Aorta (tissue), 5 donors: ENCODE measurements at regions not wholly inside any gene's neighbourhood (a gene's known extent, or its start where the extent isn't known, plus 50 kb on each side); places are given as distances from the start of the nearest gene placed in this dataset.

Source experiments
- ATAC-seq: fragments of 200-7000 bp; cut with Tn5 transposase; one replicate; pipeline ENCODE4 v1.9.1; 2022; ENCODE audit warnings: moderate library complexity; ENCODE audit not compliant: low FRiP score
- DNase-seq, 2 donors: peaks; one replicate each; pipeline ENCODE4 v3.0.0-alpha.2; 2020
- H3K27ac ChIP-seq, 2 donors: one replicate each; pipeline ENCODE4 v1.5.1; 2013; ENCODE audit warnings: low read length in 2 of 2, mild to moderate bottlenecking in 2 of 2, moderate library complexity in 2 of 2, control low read depth in 1 of 2, inconsistent platforms in 1 of 2, low read depth in 1 of 2
- H3K27me3 ChIP-seq, 2 donors: one replicate each; pipeline ENCODE4 v1.6.1; 2013; ENCODE audit warnings: control low read depth in 1 of 2, low read length in 1 of 2, mild to moderate bottlenecking in 1 of 2, moderate library complexity in 1 of 2; ENCODE audit not compliant: insufficient read depth in 2 of 2, control insufficient read depth in 1 of 2
- H3K36me3 ChIP-seq, 2 donors: one replicate each; pipeline ENCODE4 v1.6.1; 2013; ENCODE audit warnings: control low read depth in 1 of 2, low read length in 1 of 2, mild to moderate bottlenecking in 1 of 2; ENCODE audit not compliant: insufficient read depth in 2 of 2, control insufficient read depth in 1 of 2
- H3K4me1 ChIP-seq, 2 donors: one replicate each; pipeline ENCODE4 v1.6.1; 2013; ENCODE audit warnings: low read length in 2 of 2, control low read depth in 1 of 2, mild to moderate bottlenecking in 1 of 2, moderate library complexity in 1 of 2; ENCODE audit not compliant: insufficient read depth in 2 of 2, control insufficient read depth in 1 of 2
- H3K4me3 ChIP-seq, 2 donors: one replicate each; pipeline ENCODE4 v1.5.1; 2013; ENCODE audit warnings: low read length in 2 of 2, control low read depth in 1 of 2, mild to moderate bottlenecking in 1 of 2
- H3K9me3 ChIP-seq: one replicate; pipeline ENCODE4 v1.6.1; 2013; ENCODE audit warnings: mild to moderate bottlenecking, low read length; ENCODE audit not compliant: control insufficient read depth
- WGBS, 2 donors: extraction: QIAGEN DNeasy Blood & Tissue Kit; methylation state at CpG; one replicate each; pipeline ENCODE4 v1.1.7; 2013; 5-methylcytosine and 5-hydroxymethylcytosine counted together
- intact Hi-C, 2 donors: fragments of 100-400 bp; cut with DNase I; formaldehyde crosslinking; loops; one replicate each; pipeline versions ENCODE4 v1.14.2 to v1.15.0; 2022
- donor health status: healthy with polysubstance abuse.
- donor health status: Bipolar disorder and iron deficiency.
- donor health status: DM: no; HTN: no; CAD: no.
- donor health status: DM: no; HTN: no; CAD: no.
- donor health status: DM: yes; HTN: yes; CAD: no.

DNA sequence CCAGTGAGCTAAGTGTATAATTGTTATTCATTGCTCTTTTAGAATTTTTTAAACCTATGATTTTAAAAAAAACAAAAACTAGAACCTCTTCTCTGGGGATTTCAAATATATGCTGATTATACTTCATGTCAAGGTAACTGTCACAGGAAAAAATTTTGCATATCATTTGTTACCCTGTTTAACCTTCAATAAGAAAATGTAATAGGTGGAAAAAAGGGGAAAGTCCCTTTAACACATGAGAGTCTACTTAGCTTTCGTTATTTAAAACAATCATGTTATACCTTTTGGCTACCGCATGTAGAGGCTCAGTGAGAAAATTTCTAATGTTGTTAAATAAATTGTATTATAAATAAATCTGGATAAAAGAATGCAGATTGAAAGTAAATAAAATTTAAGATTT is 190.1 kb upstream of the AKR1E2 start:
- H3K27me3 ChIP-seq: no peaks in the 10 kb centered on the region
- ATAC-seq: no peak
- no peak for DNase-seq
- WGBS, 2 donors: 89 to 97% methylated on average over 2 of the region's 2 CpGs
- no peak overlapping the region for H3K27ac ChIP-seq
- intact Hi-C loops: no loop called here
- H3K36me3 ChIP-seq: no peaks in the 10 kb centered on the region
- no peak overlapping the region for H3K4me3 ChIP-seq
- H3K4me1 ChIP-seq: no peaks in the 10 kb centered on the region
- H3K9me3 ChIP-seq: no peaks in the 10 kb centered on the region

DNA sequence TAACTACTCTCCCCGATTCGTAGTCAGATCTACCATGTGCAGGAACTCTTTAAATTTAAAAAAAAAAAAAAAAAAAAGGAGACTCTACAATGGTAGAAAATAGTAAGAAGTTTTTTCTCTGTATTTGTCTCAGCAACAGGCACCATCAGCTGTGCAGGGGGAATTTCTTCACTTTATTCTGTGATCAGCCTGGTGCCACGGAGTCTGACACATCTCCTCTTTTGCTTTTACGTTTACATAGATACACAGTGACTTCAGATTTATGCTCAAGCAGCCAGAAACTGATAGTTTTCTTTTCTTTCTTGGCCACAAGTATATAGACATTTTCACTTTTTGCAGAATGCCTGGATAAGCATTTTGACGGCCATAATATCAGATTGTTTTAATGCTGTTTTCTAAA is 190.6 kb upstream of the AKR1E2 start:
- DNase-seq: no peak

DNA sequence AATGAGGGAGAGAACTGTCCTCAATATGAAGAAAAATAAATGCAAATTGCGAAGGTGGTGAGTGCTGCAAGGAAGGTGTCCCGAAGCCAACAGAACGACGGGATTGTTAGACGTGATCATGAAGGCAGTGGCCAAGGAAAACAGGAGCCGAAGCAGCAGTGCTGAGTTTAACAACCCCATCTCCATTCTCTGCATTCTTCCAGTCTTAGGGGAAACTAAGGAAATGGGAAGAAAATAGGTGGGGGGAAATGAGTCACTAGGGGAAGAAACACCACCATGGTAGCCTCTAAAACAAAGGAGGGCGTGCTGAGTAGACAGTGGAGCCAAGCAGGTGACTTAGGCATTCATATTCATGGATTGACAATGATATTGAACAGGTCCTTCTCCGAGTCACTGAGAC is 192.2 kb upstream of the AKR1E2 start:
- H3K9me3 ChIP-seq: no peaks in the 10 kb centered on the region
- ATAC-seq: no peak
- no peaks in the 10 kb centered on the region for H3K36me3 ChIP-seq
- H3K27ac ChIP-seq: no peak overlapping the region
- H3K4me1 ChIP-seq: no peaks in the 10 kb centered on the region
- no peaks in the 10 kb centered on the region for H3K27me3 ChIP-seq
- H3K4me3 ChIP-seq: no peak overlapping the region
- intact Hi-C loops: no loop called here
- no peak for DNase-seq
- WGBS, 2 donors: 42 to 47% methylated on average over 8 of the region's 8 CpGs

More for the DNA sequence above, 190.6 kb upstream of the AKR1E2 start:
- intact Hi-C loops: no loop called here
- no peak overlapping the region for H3K4me3 ChIP-seq
- H3K9me3 ChIP-seq: no peaks in the 10 kb centered on the region
- H3K27ac ChIP-seq: no peak overlapping the region
- 53 to 58% methylated on average over 5 of the region's 5 CpGs for WGBS, 2 donors
- no peaks in the 10 kb centered on the region for H3K36me3 ChIP-seq
- H3K4me1 ChIP-seq: no peaks in the 10 kb centered on the region
- ATAC-seq: no peak
- no peaks in the 10 kb centered on the region for H3K27me3 ChIP-seq

DNA sequence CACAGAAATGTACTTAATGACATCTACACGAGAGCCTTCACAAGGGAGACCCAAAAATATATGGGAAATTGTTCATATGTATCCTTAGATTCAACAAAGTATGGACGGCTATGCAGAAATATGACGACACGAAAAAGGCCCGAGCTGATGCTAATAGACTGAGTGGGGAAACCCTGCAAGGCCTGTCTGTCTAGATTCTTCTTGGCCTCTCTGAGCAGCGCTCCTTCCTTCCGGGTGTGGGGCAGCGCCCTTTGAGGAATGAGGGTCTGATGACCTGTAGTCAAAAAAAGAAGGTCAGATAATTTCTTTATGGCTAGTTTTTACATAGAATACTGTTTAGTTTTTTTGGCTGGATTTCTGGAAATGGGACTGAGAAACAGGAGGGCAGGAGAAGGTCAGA is 192.8 kb upstream of the AKR1E2 start:
- H3K4me1 ChIP-seq: no peaks in the 10 kb centered on the region
- H3K36me3 ChIP-seq: no peaks in the 10 kb centered on the region
- H3K4me3 ChIP-seq: no peak overlapping the region
- H3K9me3 ChIP-seq: no peaks in the 10 kb centered on the region
- WGBS, 2 donors: 80 to 87% methylated on average over 8 of the region's 8 CpGs
- DNase-seq (no peak), ATAC-seq (no peak)
- H3K27me3 ChIP-seq: no peaks in the 10 kb centered on the region
- intact Hi-C loops: no loop called here
- no peak overlapping the region for H3K27ac ChIP-seq

- Histone ChIP-seq H3K27me3 (no peaks in the 10 kb centered on the region), H3K4me1 (no peaks in the 10 kb centered on the region), H3K9me3 (no peaks in the 10 kb centered on the region), H3K27ac (no peak overlapping the region), H3K36me3 (no peaks in the 10 kb centered on the region), H3K4me3 (no peak overlapping the region)
- DNase-seq (no peak), ATAC-seq (no peak)
- intact Hi-C loops: no loop called here
- WGBS, 2 donors: 91 to 93% methylated on average over 5 of the region's 5 CpGs
These were observed 193.2 kb upstream of the AKR1E2 start for GRCh38 chr10:4632757-4633156.

DNA sequence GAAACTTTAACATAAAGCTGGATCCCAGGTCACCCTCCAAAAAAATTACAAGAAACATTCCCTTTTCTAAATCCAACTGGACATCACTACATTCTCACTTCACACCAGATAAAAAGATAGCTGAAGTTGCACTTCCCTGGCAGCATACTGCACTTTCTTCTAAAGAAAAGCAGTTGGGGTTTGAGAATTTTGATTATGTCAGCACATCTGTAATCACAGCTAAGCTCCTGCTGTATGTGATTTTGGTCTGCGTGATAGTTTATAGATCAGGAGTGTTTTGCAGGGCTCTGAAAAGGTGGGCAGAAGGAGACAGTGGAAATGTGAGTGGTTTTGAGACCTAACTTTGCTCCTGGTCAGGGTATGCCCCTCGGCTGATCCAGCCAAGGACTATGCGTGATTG is 199.1 kb upstream of the AKR1E2 start:
- Histone ChIP-seq H3K27ac (no peak overlapping the region), H3K4me1 (no peaks in the 10 kb centered on the region), H3K27me3 (no peaks in the 10 kb centered on the region), H3K9me3 (no peaks in the 10 kb centered on the region), H3K4me3 (no peak overlapping the region), H3K36me3 (no peaks in the 10 kb centered on the region)
- 97% methylated on average over 3 of the region's 3 CpGs for WGBS, 2 donors
- ATAC-seq (no peak), DNase-seq (no peak)
- intact Hi-C loops: no loop called here

GRCh38 chr10:4623757-4624420 is 202.1 kb upstream of the AKR1E2 start:
- Histone ChIP-seq H3K9me3 (no peaks in the 10 kb centered on the region), H3K4me1 (no peaks in the 10 kb centered on the region), H3K27me3 (no peaks in the 10 kb centered on the region), H3K4me3 (no peak overlapping the region), H3K36me3 (no peaks in the 10 kb centered on the region), H3K27ac (no peak overlapping the region)
- intact Hi-C loops: no loop called here
- ATAC-seq: no peak
- 96 to 100% methylated on average over 1 of the region's 1 CpG for WGBS, 2 donors
- no peak for DNase-seq

DNA sequence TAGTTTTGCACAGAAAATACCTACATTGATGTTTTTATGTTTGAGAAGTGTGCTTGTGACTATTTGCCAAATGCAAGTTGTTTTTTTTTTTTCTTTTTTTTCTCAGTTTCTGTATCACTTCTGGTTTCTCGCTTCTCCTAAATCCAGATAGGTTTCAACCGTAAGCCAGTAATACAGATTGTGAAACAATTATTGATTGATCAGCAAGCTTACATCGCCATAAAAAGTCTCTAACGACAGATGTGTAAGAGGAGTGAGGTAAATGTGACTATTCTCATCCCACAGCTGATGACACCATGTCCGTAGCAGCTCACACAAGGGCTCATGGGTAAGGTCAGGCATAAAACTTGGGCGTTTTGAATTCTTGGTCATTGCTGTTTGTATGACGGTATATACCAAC is 202.8 kb upstream of the AKR1E2 start:
- no peaks in the 10 kb centered on the region for H3K27me3 ChIP-seq
- no peaks in the 10 kb centered on the region for H3K9me3 ChIP-seq
- no peaks in the 10 kb centered on the region for H3K4me1 ChIP-seq
- DNase-seq (no peak), ATAC-seq (no peak)
- H3K36me3 ChIP-seq: no peaks in the 10 kb centered on the region
- WGBS, 2 donors: 93 to 95% methylated on average over 7 of the region's 7 CpGs
- H3K4me3 ChIP-seq: no peak overlapping the region
- intact Hi-C loops: no loop called here
- no peak overlapping the region for H3K27ac ChIP-seq

GRCh38 chr10:4622384-4622783 is 203.6 kb upstream of the AKR1E2 start:
- intact Hi-C loops: no loop called here
- Histone ChIP-seq H3K27me3 (no peaks in the 10 kb centered on the region), H3K4me3 (no peak overlapping the region), H3K27ac (no peak overlapping the region), H3K36me3 (no peaks in the 10 kb centered on the region), H3K4me1 (no peaks in the 10 kb centered on the region), H3K9me3 (no peaks in the 10 kb centered on the region)
- ATAC-seq: no peak
- no peak for DNase-seq
- WGBS, 2 donors: 88 to 90% methylated on average over 2 of the region's 2 CpGs
